Sigmoid colon (tissue), 6 donors: ENCODE measurements at regions not wholly inside any gene's neighbourhood (a gene's known extent, or its start where the extent isn't known, plus 50 kb on each side); places are given as distances from the start of the nearest gene placed in this dataset.

Source experiments
- DNase-seq: peaks from one replicate; pipeline ENCODE4 v3.0.0-alpha.2; 2019
- H3K27ac ChIP-seq, 4 donors: fragments of 200-600 bp; sonication (generic); one replicate each; pipeline ENCODE4 v1.5.1; 2016 to 2019; ENCODE audit warnings: mild to moderate bottlenecking in 1 of 4
- H3K27me3 ChIP-seq, 3 donors: fragments of 200-600 bp; sonication (generic); one replicate each; pipeline ENCODE4 v1.5.1; 2019; ENCODE audit warnings: mild to moderate bottlenecking in 1 of 3
- H3K36me3 ChIP-seq, 4 donors: fragments of 200-600 bp; sonication (generic); one replicate each; pipeline ENCODE4 v1.5.1; 2016 to 2019
- H3K4me1 ChIP-seq, 4 donors: fragments of 200-600 bp; sonication (generic); one replicate each; pipeline ENCODE4 v1.5.1; 2017 to 2019
- H3K4me3 ChIP-seq, 4 donors: fragments of 200-600 bp; sonication (generic); one replicate each; pipeline ENCODE4 v1.5.1; 2017 to 2019; ENCODE audit warnings: mild to moderate bottlenecking in 2 of 4, moderate library complexity in 1 of 4
- H3K9me3 ChIP-seq, 4 donors: fragments of 200-600 bp in 3 of 4; sonication (generic) in 3 of 4; one replicate each; pipeline versions ENCODE4 v1.5.1 to v1.6.1; 2013 to 2019
- CTCF ChIP-seq, 4 experiments: fragments of 450-650 bp in 3 of 4; fragments of 200-600 bp in 1 of 4; IDR thresholded peaks; one replicate each; pipeline ENCODE4 v1.5.1; 2016 to 2019; ENCODE audit warnings: antibody characterized with exemption in 4 of 4, mild to moderate bottlenecking in 3 of 4, moderate library complexity in 2 of 4
- EP300 ChIP-seq, 4 donors: sonication (generic); formaldehyde crosslinking; IDR thresholded peaks; one replicate each; pipeline ENCODE4 v1.6.1; 2017; ENCODE audit warnings: antibody characterized with exemption in 4 of 4
- POLR2A ChIP-seq, 2 donors: fragments of 450-650 bp; IDR thresholded peaks; one replicate each; pipeline ENCODE4 v1.6.1; 2016; ENCODE audit warnings: antibody characterized with exemption in 2 of 2, mild to moderate bottlenecking in 2 of 2, moderate library complexity in 2 of 2
- POLR2AphosphoS5 ChIP-seq, 4 donors: sonication (generic); formaldehyde crosslinking; IDR thresholded peaks; one replicate each; pipeline ENCODE4 v1.6.1; 2017; ENCODE audit warnings: antibody characterized with exemption in 4 of 4
- WGBS, 2 donors: extraction: QIAGEN DNeasy Blood & Tissue Kit; methylation state at CpG; one replicate each; pipeline ENCODE4 v1.1.7; 2013; 5-methylcytosine and 5-hydroxymethylcytosine counted together
- intact Hi-C: fragments of 100-400 bp; cut with DNase I; formaldehyde crosslinking; loops from one replicate; pipeline ENCODE4 v1.15.1; 2023
- donor health status: healthy with polysubstance abuse.
- donor health status: healthy.

- Histone ChIP-seq H3K9me3 (no peaks in the 10 kb centered on the region), H3K36me3 (no peaks in the 10 kb centered on the region), H3K4me3 (no peak overlapping the region), H3K4me1 (no peaks in the 10 kb centered on the region), H3K27ac (no peak overlapping the region), H3K27me3 (no peaks in the 10 kb centered on the region)
- DNase-seq: no peak
- TF ChIP-seq POLR2A (IDR thresholded peaks at IDR 0.05) (no peak), POLR2AphosphoS5 (IDR thresholded peaks at IDR 0.05) (no peak), EP300 (IDR thresholded peaks at IDR 0.05) (no peak), CTCF (IDR thresholded peaks at IDR 0.05) (no peak)
- intact Hi-C loops: no loop called here
- WGBS, 2 donors: 43 to 54% methylated on average over 2 of the region's 2 CpGs
Measured at GRCh38 chr5:31047621-31048020, 145.9 kb upstream of the CDH6 start.

DNA sequence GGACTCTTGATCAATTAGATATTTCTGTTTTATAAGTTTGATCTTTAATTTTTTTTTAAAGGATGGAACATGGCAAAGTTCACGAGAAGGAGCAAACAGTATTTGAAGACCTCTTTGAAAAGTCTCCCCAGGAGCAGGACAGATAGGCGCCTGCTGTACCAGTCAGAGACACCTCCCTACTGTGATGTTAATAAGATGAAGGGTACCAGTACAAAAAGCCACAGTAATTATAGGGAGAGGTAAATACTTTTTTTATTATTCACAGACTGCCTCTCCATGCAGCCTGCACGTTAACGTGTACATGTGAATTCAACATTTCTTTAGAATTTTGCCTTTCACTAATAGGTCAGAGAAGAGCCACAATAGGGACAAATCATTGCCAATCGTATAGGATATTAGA, 146.5 kb upstream of the CDH6 start:
- Histone ChIP-seq H3K4me3 (no peak overlapping the region), H3K27ac (no peak overlapping the region), H3K4me1 (no peaks in the 10 kb centered on the region), H3K36me3 (no peaks in the 10 kb centered on the region), H3K9me3 (no peaks in the 10 kb centered on the region), H3K27me3 (no peaks in the 10 kb centered on the region)
- WGBS, 2 donors: 55 to 77% methylated on average over 5 of the region's 5 CpGs
- TF ChIP-seq POLR2A (IDR thresholded peaks at IDR 0.05): no peak
- no peak for TF ChIP-seq CTCF (IDR thresholded peaks at IDR 0.05)
- TF ChIP-seq EP300 (IDR thresholded peaks at IDR 0.05): no peak
- TF ChIP-seq POLR2AphosphoS5 (IDR thresholded peaks at IDR 0.05): no peak
- DNase-seq: no peak
- intact Hi-C loops: no loop called here

DNA sequence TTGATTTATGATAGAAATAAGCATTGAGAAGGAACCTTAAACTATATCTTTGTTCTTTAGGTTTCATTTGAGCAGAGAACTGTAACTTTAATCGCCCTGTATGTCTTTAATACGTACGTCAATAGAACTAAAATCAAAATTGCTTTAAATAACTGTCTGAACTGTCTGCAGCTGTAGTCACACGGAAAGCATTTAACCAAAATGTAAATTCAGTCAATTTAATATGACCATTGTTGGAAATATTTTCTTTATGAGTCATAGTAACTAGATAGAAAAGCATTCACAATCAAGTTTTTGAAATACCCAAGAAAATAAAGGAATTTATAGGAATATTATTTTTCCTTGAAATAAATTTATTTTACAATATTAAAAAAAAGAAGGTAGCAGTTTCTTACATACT, 157.1 kb upstream of the CDH6 start:
- Histone ChIP-seq H3K27me3 (no peaks in the 10 kb centered on the region), H3K36me3 (no peaks in the 10 kb centered on the region), H3K9me3 (no peaks in the 10 kb centered on the region), H3K27ac (no peak overlapping the region), H3K4me1 (no peaks in the 10 kb centered on the region), H3K4me3 (no peak overlapping the region)
- intact Hi-C loops: no loop called here
- TF ChIP-seq POLR2A (IDR thresholded peaks at IDR 0.05) (no peak), POLR2AphosphoS5 (IDR thresholded peaks at IDR 0.05) (no peak), EP300 (IDR thresholded peaks at IDR 0.05) (no peak), CTCF (IDR thresholded peaks at IDR 0.05) (no peak)
- no peak for DNase-seq
- WGBS, 2 donors: 15 to 69% methylated on average over 4 of the region's 4 CpGs

DNA sequence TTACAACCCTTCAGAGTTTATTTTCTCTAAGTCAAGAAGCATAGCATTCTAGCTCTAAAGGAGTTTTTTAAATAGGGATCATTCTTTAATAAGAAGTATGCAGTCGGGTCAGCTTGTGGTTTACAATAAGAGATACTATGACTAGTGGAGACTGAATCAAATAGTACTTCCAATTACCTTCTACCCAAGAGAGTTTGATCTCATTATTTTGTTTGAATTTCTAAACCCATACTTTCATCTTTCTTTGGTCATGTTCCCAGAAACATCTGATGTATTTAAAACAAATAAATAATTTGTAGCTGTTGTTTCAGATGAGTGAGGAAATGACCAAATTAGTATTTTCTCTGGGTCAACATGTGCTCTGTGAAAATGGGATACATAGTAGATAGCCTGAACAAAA, 160.2 kb upstream of the CDH6 start:
- no peaks in the 10 kb centered on the region for H3K9me3 ChIP-seq
- no peaks in the 10 kb centered on the region for H3K27me3 ChIP-seq
- no peak overlapping the region for H3K4me3 ChIP-seq
- TF ChIP-seq CTCF (IDR thresholded peaks at IDR 0.05): no peak
- H3K27ac ChIP-seq: no peak overlapping the region
- no peaks in the 10 kb centered on the region for H3K36me3 ChIP-seq
- intact Hi-C loops: no loop called here
- no peaks in the 10 kb centered on the region for H3K4me1 ChIP-seq
- DNase-seq: no peak
- 80 to 87% methylated on average over 1 of the region's 1 CpG for WGBS, 2 donors

DNA sequence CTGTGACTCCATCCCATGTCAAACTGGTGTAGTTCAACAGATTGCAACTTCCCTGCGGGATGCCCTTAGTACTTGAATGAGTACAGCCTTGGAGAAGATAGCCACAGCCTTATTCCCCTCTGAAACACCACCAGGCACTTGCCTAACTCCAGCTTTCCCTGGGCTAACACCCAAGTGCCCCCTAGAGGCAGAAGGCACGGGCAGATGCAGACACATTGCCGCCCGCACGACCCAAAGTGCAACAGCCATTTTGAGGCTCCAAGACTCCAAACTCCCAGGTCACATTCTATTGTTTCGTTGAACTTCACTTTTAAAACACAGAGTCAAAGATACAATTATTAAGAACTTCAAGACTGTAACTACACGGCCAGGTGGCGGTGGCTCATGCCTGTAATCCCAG, 163.6 kb upstream of the CDH6 start:
- TF ChIP-seq POLR2A (IDR thresholded peaks at IDR 0.05) (no peak), POLR2AphosphoS5 (IDR thresholded peaks at IDR 0.05) (no peak), EP300 (IDR thresholded peaks at IDR 0.05) (no peak), CTCF (IDR thresholded peaks at IDR 0.05) (no peak)
- Histone ChIP-seq H3K4me3 (no peak overlapping the region), H3K9me3 (no peaks in the 10 kb centered on the region), H3K4me1 (no peaks in the 10 kb centered on the region), H3K27ac (no peak overlapping the region), H3K27me3 (no peaks in the 10 kb centered on the region), H3K36me3 (no peaks in the 10 kb centered on the region)
- 92 to 93% methylated on average over 8 of the region's 8 CpGs for WGBS, 2 donors
- intact Hi-C loops: no loop called here
- no peak for DNase-seq
